Endothelial cell of umbilical vein (primary cell): ENCODE measurements at regions not wholly inside any gene's neighbourhood (a gene's known extent, or its start where the extent isn't known, plus 50 kb on each side); places are given as distances from the start of the nearest gene placed in this dataset.

Experiments
- POLR2A ChIP-seq: IDR thresholded peaks from 2 replicates; pipeline ENCODE4 v1.6.1; 2012; ENCODE audit warnings: low read depth, mild to moderate bottlenecking, control low read depth, low read length
- TF ChIP-seq, protein P1 (sequence below), 2 donors: IDR thresholded peaks; 1 replicate in 1 of 2; 2 replicates in 1 of 2; pipeline ENCODE4 v1.5.1; 2011; ENCODE audit warnings: low read length in 2 of 2, mild to moderate bottlenecking in 2 of 2, moderate library complexity in 2 of 2, control low read depth in 1 of 2, inconsistent platforms in 1 of 2, low read depth in 1 of 2; ENCODE audit not compliant: insufficient read depth in 1 of 2; ENCODE audit errors: extremely low read depth in 1 of 2

DNA sequence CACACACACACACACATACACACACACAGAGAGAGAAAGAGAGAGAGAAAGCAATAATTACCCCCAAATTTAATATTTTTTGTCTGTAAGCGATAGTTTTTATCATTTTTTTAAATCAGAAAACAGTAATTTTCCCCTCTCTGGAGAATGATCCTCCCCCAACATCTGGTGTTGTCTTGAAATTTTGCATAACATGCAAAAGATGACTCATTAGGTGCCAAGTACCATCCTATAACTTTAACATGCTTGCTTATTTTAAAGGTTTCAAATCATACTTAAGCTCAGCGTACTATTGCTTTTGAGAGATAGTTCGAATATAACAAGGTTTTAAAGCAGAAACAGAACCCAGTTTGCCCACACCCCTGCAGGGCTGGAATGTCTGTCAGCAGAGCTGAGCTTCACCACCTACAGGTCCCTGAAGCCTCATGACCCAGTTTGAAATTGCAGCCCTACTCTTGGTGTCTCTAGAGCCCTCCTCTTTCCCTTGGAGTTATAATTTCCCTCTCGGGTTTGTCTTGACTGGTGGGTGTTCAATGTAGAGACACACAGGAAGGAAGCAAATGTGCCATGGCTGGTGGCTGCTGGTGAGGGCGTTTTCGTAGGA is 175.0 kb upstream of the HS3ST1 start:
- TF ChIP-seq, protein P1, sequence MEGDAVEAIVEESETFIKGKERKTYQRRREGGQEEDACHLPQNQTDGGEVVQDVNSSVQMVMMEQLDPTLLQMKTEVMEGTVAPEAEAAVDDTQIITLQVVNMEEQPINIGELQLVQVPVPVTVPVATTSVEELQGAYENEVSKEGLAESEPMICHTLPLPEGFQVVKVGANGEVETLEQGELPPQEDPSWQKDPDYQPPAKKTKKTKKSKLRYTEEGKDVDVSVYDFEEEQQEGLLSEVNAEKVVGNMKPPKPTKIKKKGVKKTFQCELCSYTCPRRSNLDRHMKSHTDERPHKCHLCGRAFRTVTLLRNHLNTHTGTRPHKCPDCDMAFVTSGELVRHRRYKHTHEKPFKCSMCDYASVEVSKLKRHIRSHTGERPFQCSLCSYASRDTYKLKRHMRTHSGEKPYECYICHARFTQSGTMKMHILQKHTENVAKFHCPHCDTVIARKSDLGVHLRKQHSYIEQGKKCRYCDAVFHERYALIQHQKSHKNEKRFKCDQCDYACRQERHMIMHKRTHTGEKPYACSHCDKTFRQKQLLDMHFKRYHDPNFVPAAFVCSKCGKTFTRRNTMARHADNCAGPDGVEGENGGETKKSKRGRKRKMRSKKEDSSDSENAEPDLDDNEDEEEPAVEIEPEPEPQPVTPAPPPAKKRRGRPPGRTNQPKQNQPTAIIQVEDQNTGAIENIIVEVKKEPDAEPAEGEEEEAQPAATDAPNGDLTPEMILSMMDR (IDR thresholded peaks at IDR 0.05; ENCODE audit: extremely low read depth in 1 of 2, insufficient read depth in 1 of 2, low read depth in 1 of 2, low read length in 2 of 2): no peak
- no peak for TF ChIP-seq POLR2A
